ENCODE measurements at regions not wholly inside any gene's neighbourhood (a gene's known extent, or its start where the extent isn't known, plus 50 kb on each side); places are given as distances from the start of the nearest gene placed in this dataset.

DNA sequence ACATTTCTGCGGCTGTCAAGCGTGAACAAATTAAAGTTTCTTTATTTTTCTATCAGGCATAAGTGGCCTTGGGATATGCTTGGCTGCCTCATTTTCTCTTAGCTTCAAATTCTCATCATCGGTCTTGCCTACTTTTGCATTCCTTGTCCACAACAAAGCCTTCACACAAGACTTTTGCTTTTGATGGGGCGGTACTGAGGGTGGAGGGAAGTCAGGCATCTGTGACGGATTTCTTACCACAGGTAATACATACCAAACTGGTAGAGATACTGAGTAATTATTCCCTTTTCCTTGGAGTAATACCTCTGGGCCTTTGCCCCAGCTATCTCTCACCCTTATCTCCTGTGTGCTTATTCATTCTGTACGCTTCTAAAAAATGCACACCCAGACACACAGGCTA lies 468.3 kb upstream of the RGPD4 start:
- DNase-seq: no peak
- H3K4me2 ChIP-seq: no peak overlapping the region
- H3K9me2 ChIP-seq (ENCODE audit: insufficient read depth): no peaks in the 10 kb centered on the region
- H4K20me1 ChIP-seq (ENCODE audit: insufficient read depth): no peaks in the 10 kb centered on the region
- H3K27me3 ChIP-seq (ENCODE audit: insufficient read depth, low read depth): peaks cover 13% of the 10 kb centered on the region; the same call in 1 of the 2 replicates
- no peaks in the 10 kb centered on the region for H3K79me2 ChIP-seq (ENCODE audit: low read depth)
- no peak for TF ChIP-seq EZH2 (IDR thresholded peaks at IDR 0.05; ENCODE audit: low read depth)
- TF ChIP-seq, protein P1, sequence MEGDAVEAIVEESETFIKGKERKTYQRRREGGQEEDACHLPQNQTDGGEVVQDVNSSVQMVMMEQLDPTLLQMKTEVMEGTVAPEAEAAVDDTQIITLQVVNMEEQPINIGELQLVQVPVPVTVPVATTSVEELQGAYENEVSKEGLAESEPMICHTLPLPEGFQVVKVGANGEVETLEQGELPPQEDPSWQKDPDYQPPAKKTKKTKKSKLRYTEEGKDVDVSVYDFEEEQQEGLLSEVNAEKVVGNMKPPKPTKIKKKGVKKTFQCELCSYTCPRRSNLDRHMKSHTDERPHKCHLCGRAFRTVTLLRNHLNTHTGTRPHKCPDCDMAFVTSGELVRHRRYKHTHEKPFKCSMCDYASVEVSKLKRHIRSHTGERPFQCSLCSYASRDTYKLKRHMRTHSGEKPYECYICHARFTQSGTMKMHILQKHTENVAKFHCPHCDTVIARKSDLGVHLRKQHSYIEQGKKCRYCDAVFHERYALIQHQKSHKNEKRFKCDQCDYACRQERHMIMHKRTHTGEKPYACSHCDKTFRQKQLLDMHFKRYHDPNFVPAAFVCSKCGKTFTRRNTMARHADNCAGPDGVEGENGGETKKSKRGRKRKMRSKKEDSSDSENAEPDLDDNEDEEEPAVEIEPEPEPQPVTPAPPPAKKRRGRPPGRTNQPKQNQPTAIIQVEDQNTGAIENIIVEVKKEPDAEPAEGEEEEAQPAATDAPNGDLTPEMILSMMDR (conservative IDR thresholded peaks at IDR 0.05): no peak
- no peaks in the 10 kb centered on the region for H3K9me3 ChIP-seq (ENCODE audit: insufficient read depth, low read depth)
- intact Hi-C loops (cut with micrococcal nuclease; ENCODE audit: unreplicated experiment): no loop called here
- no peaks in the 10 kb centered on the region for H3K36me3 ChIP-seq (ENCODE audit: low read depth)
- H3F3A ChIP-seq (ENCODE audit: insufficient read depth, low read depth): no peaks in the 10 kb centered on the region
- H3K27ac ChIP-seq: no peak overlapping the region
- POLR2A ChIA-PET (ENCODE audit: unreplicated experiment): no interaction called here
- H3K4me3 ChIP-seq: no peak overlapping the region
- H3K4me1 ChIP-seq (replicated peaks; ENCODE audit: insufficient read depth): no peaks in the 10 kb centered on the region
- BruUV-seq (replicated peaks): no TSS peak
- H2AFZ ChIP-seq: no peak overlapping the region
- CTCF ChIA-PET: no interaction called here

- BruUV-seq (replicated peaks): no TSS peak
- CTCF ChIA-PET: no interaction called here
- Histone ChIP-seq H3K4me2 (no peak overlapping the region), H3K27ac (no peak overlapping the region), H3K4me1 (replicated peaks; ENCODE audit: insufficient read depth) (no peaks in the 10 kb centered on the region), H3K9me3 (ENCODE audit: insufficient read depth, low read depth) (no peaks in the 10 kb centered on the region), H3K36me3 (ENCODE audit: low read depth) (no peaks in the 10 kb centered on the region), H2AFZ (no peak overlapping the region), H4K20me1 (ENCODE audit: insufficient read depth) (no peaks in the 10 kb centered on the region), H3K4me3 (no peak overlapping the region), H3F3A (ENCODE audit: insufficient read depth, low read depth) (no peaks in the 10 kb centered on the region), H3K27me3 (ENCODE audit: insufficient read depth, low read depth) (peaks cover 13% of the 10 kb centered on the region; the same call in 1 of the 2 replicates), H3K79me2 (ENCODE audit: low read depth) (no peaks in the 10 kb centered on the region), H3K9me2 (ENCODE audit: insufficient read depth) (no peaks in the 10 kb centered on the region)
- POLR2A ChIA-PET (ENCODE audit: unreplicated experiment): no interaction called here
- TF ChIP-seq, protein P1 (conservative IDR thresholded peaks at IDR 0.05): no peak
- TF ChIP-seq EZH2 (IDR thresholded peaks at IDR 0.05; ENCODE audit: low read depth): no peak
- intact Hi-C loops (cut with micrococcal nuclease; ENCODE audit: unreplicated experiment): no loop called here
- DNase-seq: no peak
These were observed 467.7 kb upstream of the RGPD4 start for GRCh38 chr2:107359021-107359420.

DNA sequence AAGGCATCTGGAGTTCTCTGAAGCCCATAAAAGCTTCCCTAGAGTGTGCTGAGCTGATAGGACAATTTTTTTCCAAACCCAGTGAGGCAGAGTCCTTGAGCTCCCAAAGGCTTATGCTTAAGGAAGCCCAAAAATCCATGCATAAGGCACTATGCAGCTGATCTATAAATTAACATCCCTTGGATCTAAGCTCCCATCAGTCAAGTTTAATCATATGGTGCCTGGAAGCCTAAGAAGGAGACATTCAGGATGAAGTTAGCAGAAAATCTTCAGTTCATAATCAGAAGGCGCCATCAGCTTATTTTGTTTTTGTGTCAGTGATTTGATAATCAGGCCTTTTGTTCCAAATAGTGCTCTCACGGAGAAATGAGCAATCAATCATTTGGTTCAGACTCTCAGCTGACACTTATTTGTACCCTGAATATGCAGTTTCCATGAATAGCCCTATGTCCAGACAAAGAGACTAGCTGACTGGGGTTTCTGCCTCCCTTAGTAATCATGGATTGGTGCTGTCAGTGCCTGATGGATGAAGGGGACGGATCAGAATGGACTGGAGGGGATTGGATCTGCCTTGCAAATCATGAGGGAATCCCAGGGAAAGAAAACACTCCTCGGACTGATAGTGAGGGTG lies 464.8 kb upstream of the RGPD4 start:
- peaks cover 11% of the 10 kb centered on the region; the same call in 1 of the 2 replicates for H3K27me3 ChIP-seq (ENCODE audit: insufficient read depth, low read depth)
- H3K9me3 ChIP-seq (ENCODE audit: insufficient read depth, low read depth): no peaks in the 10 kb centered on the region
- no peaks in the 10 kb centered on the region for H3K36me3 ChIP-seq (ENCODE audit: low read depth)
- no peaks in the 10 kb centered on the region for H3F3A ChIP-seq (ENCODE audit: insufficient read depth, low read depth)
- ChIA-PET CTCF (no interaction called here), POLR2A (ENCODE audit: unreplicated experiment) (no interaction called here)
- no TSS peak for BruUV-seq (replicated peaks)
- no peaks in the 10 kb centered on the region for H3K79me2 ChIP-seq (ENCODE audit: low read depth)
- H4K20me1 ChIP-seq (ENCODE audit: insufficient read depth): no peaks in the 10 kb centered on the region
- H3K4me1 ChIP-seq (replicated peaks; ENCODE audit: insufficient read depth): no peaks in the 10 kb centered on the region
- TF ChIP-seq EZH2 (IDR thresholded peaks at IDR 0.05; ENCODE audit: low read depth): no peak
- TF ChIP-seq, protein P1 (conservative IDR thresholded peaks at IDR 0.05): no peak
- intact Hi-C loops (cut with micrococcal nuclease; ENCODE audit: unreplicated experiment): no loop called here
- no peak overlapping the region for H3K4me3 ChIP-seq
- no peak overlapping the region for H3K4me2 ChIP-seq
- no peak overlapping the region for H3K27ac ChIP-seq
- no peaks in the 10 kb centered on the region for H3K9me2 ChIP-seq (ENCODE audit: insufficient read depth)
- no peak overlapping the region for H2AFZ ChIP-seq
- no peak for DNase-seq
